ENCODE measurements at regions not wholly inside any gene's neighbourhood (a gene's known extent, or its start where the extent isn't known, plus 50 kb on each side); places are given as distances from the start of the nearest gene placed in this dataset.

DNA sequence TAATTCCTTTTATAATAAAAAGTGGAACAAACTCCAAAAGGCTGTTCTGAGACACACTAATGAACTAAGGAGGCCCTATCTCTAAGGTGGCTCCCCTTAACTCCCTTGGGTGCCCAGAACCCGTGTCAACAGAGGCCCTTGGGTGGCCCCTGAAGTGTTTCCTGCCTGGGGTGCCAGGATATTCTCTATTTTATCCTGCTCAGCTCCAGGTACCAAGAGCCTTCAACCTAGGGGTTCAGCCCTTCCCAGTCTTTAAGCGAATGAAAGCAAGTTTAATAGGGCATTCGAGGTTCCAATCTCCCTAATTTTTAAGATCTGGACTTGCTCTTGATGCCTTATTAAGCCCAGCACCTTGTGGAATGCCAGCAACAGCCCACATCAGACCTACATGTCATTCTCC lies 64.4 kb upstream of the MYO3A start:
- TF ChIP-seq GATA2 (IDR thresholded peaks at IDR 0.05; ENCODE audit: low read depth, low read length) (no peak), GATA3 (IDR thresholded peaks at IDR 0.05; ENCODE audit: low read depth, low read length) (no peak)

Data from SH-SY5Y (cell line).